ENCODE measurements at regions not wholly inside any gene's neighbourhood (a gene's known extent, or its start where the extent isn't known, plus 50 kb on each side); places are given as distances from the start of the nearest gene placed in this dataset.

DNA sequence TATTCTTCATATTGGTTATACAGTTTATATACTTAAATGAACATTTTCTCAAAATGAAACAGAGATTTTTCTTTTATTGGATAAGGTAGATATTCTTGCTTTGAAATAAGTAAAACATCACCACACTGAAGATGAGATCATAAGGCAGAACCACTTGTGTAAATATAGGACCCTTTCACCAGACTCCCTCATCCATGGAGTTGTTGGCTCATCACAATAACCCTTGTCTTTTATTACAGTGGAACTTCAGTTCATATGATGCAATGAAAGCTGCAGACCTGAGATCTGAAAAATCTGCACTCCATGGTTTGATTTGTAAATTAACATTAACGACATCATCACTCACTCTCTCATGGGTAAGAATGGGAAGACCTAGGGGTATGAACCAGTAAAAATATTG lies 51.9 kb upstream of the DBX2 start:
- no peak for TF ChIP-seq CTCF (IDR thresholded peaks at IDR 0.05; ENCODE audit: insufficient read depth, low read length)
- no peak for TF ChIP-seq GABPA (IDR thresholded peaks at IDR 0.05; ENCODE audit: low read depth)
- no peak for TF ChIP-seq POLR2AphosphoS5 (IDR thresholded peaks at IDR 0.05; ENCODE audit: low read depth)
- TF ChIP-seq, protein P1, sequence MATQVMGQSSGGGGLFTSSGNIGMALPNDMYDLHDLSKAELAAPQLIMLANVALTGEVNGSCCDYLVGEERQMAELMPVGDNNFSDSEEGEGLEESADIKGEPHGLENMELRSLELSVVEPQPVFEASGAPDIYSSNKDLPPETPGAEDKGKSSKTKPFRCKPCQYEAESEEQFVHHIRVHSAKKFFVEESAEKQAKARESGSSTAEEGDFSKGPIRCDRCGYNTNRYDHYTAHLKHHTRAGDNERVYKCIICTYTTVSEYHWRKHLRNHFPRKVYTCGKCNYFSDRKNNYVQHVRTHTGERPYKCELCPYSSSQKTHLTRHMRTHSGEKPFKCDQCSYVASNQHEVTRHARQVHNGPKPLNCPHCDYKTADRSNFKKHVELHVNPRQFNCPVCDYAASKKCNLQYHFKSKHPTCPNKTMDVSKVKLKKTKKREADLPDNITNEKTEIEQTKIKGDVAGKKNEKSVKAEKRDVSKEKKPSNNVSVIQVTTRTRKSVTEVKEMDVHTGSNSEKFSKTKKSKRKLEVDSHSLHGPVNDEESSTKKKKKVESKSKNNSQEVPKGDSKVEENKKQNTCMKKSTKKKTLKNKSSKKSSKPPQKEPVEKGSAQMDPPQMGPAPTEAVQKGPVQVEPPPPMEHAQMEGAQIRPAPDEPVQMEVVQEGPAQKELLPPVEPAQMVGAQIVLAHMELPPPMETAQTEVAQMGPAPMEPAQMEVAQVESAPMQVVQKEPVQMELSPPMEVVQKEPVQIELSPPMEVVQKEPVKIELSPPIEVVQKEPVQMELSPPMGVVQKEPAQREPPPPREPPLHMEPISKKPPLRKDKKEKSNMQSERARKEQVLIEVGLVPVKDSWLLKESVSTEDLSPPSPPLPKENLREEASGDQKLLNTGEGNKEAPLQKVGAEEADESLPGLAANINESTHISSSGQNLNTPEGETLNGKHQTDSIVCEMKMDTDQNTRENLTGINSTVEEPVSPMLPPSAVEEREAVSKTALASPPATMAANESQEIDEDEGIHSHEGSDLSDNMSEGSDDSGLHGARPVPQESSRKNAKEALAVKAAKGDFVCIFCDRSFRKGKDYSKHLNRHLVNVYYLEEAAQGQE (IDR thresholded peaks at IDR 0.05; ENCODE audit: insufficient replicate concordance, low read depth), result no peak
- TF ChIP-seq SPI1 (IDR thresholded peaks at IDR 0.05; ENCODE audit: borderline replicate concordance, low read depth), result no peak

All from HL-60 (cell line).